H9 (cell line): ENCODE measurements at regions not wholly inside any gene's neighbourhood (a gene's known extent, or its start where the extent isn't known, plus 50 kb on each side); places are given as distances from the start of the nearest gene placed in this dataset.

Experiments used
- DNase-seq: peaks from one replicate; pipeline ENCODE4 v3.0.0-alpha.2; 2017
- H2AFZ ChIP-seq: one replicate; pipeline ENCODE4 v1.6.1; 2013; ENCODE audit warnings: mild to moderate bottlenecking, low read length, control low read depth, moderate library complexity
- H2AK5ac ChIP-seq: 2 replicates; pipeline ENCODE4 v1.6.1; 2013; ENCODE audit warnings: low read length, control low read depth, mixed read lengths; ENCODE audit not compliant: insufficient read length
- H2BK120ac ChIP-seq: one replicate; pipeline ENCODE4 v1.6.1; 2013; ENCODE audit warnings: low read depth, mild to moderate bottlenecking, low read length, control low read depth, inconsistent platforms; ENCODE audit not compliant: poor library complexity, severe bottlenecking
- H2BK12ac ChIP-seq: 2 replicates; pipeline ENCODE4 v1.6.1; 2013; ENCODE audit warnings: low read length, control low read depth, mixed read lengths, low read depth; ENCODE audit not compliant: insufficient read length
- H2BK15ac ChIP-seq: 2 replicates; pipeline ENCODE4 v1.6.1; 2013; ENCODE audit warnings: low read depth, low read length, control low read depth
- H2BK20ac ChIP-seq: one replicate; pipeline ENCODE4 v1.6.1; 2013; ENCODE audit warnings: low read depth, mild to moderate bottlenecking, low read length, control low read depth, inconsistent platforms; ENCODE audit not compliant: poor library complexity, severe bottlenecking
- H2BK5ac ChIP-seq: 2 replicates; pipeline ENCODE4 v1.6.1; 2013; ENCODE audit warnings: low read length, control low read depth, mixed read lengths; ENCODE audit not compliant: insufficient read length
- H3K14ac ChIP-seq: 2 replicates; pipeline ENCODE4 v1.6.1; 2013; ENCODE audit warnings: low read length, control low read depth; ENCODE audit not compliant: insufficient read depth
- H3K18ac ChIP-seq: 2 replicates; pipeline ENCODE4 v1.6.1; 2013; ENCODE audit warnings: low read depth, mild to moderate bottlenecking, mixed read lengths, low read length, control low read depth; ENCODE audit not compliant: insufficient read length
- H3K23ac ChIP-seq: 2 replicates; pipeline ENCODE4 v1.6.1; 2013; ENCODE audit warnings: low read length, control low read depth, mixed read lengths, low read depth; ENCODE audit not compliant: insufficient read length
- H3K23me2 ChIP-seq: 2 replicates; pipeline ENCODE4 v1.6.1; 2013; ENCODE audit warnings: low read depth, mild to moderate bottlenecking, mixed read lengths, low read length, control low read depth; ENCODE audit not compliant: insufficient read length, poor library complexity, severe bottlenecking
- H3K27ac ChIP-seq: 2 replicates; pipeline ENCODE4 v1.5.1; 2013; ENCODE audit warnings: low read length, control low read depth, mixed read lengths, low read depth; ENCODE audit not compliant: insufficient read length
- H3K27me3 ChIP-seq: 2 replicates; pipeline ENCODE4 v1.6.1; 2013; ENCODE audit warnings: low read length, control low read depth, inconsistent platforms; ENCODE audit not compliant: insufficient read depth
- H3K4ac ChIP-seq: 2 replicates; pipeline ENCODE4 v1.6.1; 2013; ENCODE audit warnings: low read depth, mild to moderate bottlenecking, control low read depth, inconsistent platforms, low read length, moderate library complexity
- H3K4me1 ChIP-seq: 2 replicates; pipeline ENCODE4 v1.6.1; 2013; ENCODE audit warnings: low read length, control low read depth, inconsistent platforms; ENCODE audit not compliant: insufficient read depth
- H3K4me2 ChIP-seq: 2 replicates; pipeline ENCODE4 v1.6.1; 2013; ENCODE audit warnings: low read length, control low read depth, mixed read lengths; ENCODE audit not compliant: insufficient read length, insufficient read depth
- H3K56ac ChIP-seq: 2 replicates; pipeline ENCODE4 v1.6.1; 2013; ENCODE audit warnings: low read depth, mild to moderate bottlenecking, mixed read lengths, low read length, control low read depth; ENCODE audit not compliant: insufficient read length
- H3K79me1 ChIP-seq: 2 replicates; pipeline ENCODE4 v1.6.1; 2013; ENCODE audit warnings: low read depth, mild to moderate bottlenecking, moderate library complexity, low read length, control low read depth, inconsistent platforms; ENCODE audit not compliant: insufficient read depth, poor library complexity, severe bottlenecking
- H3K79me2 ChIP-seq: 2 replicates; pipeline ENCODE4 v1.6.1; 2013; ENCODE audit warnings: low read length, control low read depth, inconsistent platforms; ENCODE audit not compliant: insufficient read depth
- H3K9ac ChIP-seq: 2 replicates; pipeline ENCODE4 v1.6.1; 2013; ENCODE audit warnings: low read length, control low read depth, mixed read lengths; ENCODE audit not compliant: insufficient read length; ENCODE audit errors: extremely low read depth
- H3K9me3 ChIP-seq: one replicate; pipeline ENCODE4 v1.6.1; 2013; ENCODE audit warnings: low read depth, low read length, inconsistent platforms; ENCODE audit not compliant: control insufficient read depth
- H3T11ph ChIP-seq: one replicate; pipeline ENCODE4 v1.6.1; 2013; ENCODE audit warnings: mild to moderate bottlenecking, low read length, control low read depth, inconsistent platforms
- H4K20me1 ChIP-seq: one replicate; pipeline ENCODE4 v1.6.1; 2013; ENCODE audit not compliant: control insufficient read depth, insufficient read length, insufficient read depth
- H4K5ac ChIP-seq: 2 replicates; pipeline ENCODE4 v1.6.1; 2013; ENCODE audit warnings: low read depth, mild to moderate bottlenecking, mixed read lengths, low read length, control low read depth; ENCODE audit not compliant: insufficient read length
- H4K8ac ChIP-seq: replicated peaks from 2 replicates; pipeline ENCODE4 v1.6.1; 2013; ENCODE audit warnings: low read length, control low read depth, mixed read lengths, low read depth; ENCODE audit not compliant: insufficient read length
- H4K91ac ChIP-seq: 2 replicates; pipeline ENCODE4 v1.6.1; 2013; ENCODE audit warnings: low read depth, mild to moderate bottlenecking, moderate library complexity, mixed read lengths, low read length, control low read depth; ENCODE audit not compliant: insufficient read length
- H3K27ac Mint-ChIP-seq, 3 experiments: 2 replicates in 2 of 3; 3 replicates in 1 of 3; pipeline ENCODE4 v1.8.0; 2020 to 2021; ENCODE audit warnings: mixed read lengths in 3 of 3, mild to moderate bottlenecking in 1 of 3, moderate library complexity in 1 of 3
- H3K27me3 Mint-ChIP-seq: 2 replicates; pipeline ENCODE4 v1.8.0; 2021; ENCODE audit warnings: low read depth, mild to moderate bottlenecking, moderate library complexity, mixed read lengths
- H3K36me3 Mint-ChIP-seq, 3 experiments: 2 replicates in 2 of 3; 3 replicates in 1 of 3; pipeline ENCODE4 v1.8.0; 2020 to 2021; ENCODE audit warnings: low read depth in 3 of 3, mixed read lengths in 3 of 3; ENCODE audit not compliant: insufficient read depth in 1 of 3
- H3K4me1 Mint-ChIP-seq, 2 experiments: 2 replicates each; pipeline ENCODE4 v1.8.0; 2020; ENCODE audit warnings: mixed read lengths in 2 of 2
- H3K4me3 Mint-ChIP-seq, 2 experiments: 2 replicates in 1 of 2; 3 replicates in 1 of 2; pipeline ENCODE4 v1.8.0; 2020 to 2021; ENCODE audit warnings: mild to moderate bottlenecking in 2 of 2, mixed read lengths in 2 of 2, moderate library complexity in 1 of 2
- H3K9me3 Mint-ChIP-seq, 2 experiments: 2 replicates in 1 of 2; 3 replicates in 1 of 2; pipeline ENCODE4 v1.8.0; 2020; ENCODE audit warnings: mild to moderate bottlenecking in 2 of 2, mixed read lengths in 2 of 2, moderate library complexity in 1 of 2
- WGBS: extraction: QIAGEN DNeasy Blood & Tissue Kit; methylation state at CpG from one replicate; pipeline ENCODE4 v1.1.7; 2013; ENCODE audit warnings: missing lambda C conversion rate, low lambda C conversion rate, mixed read lengths; ENCODE audit not compliant: insufficient read length; ENCODE audit errors: extremely low coverage; 5-methylcytosine and 5-hydroxymethylcytosine counted together
- TF ChIP-seq, protein P1 (sequence below): fragments of 200-600 bp; sonication (generic); conservative IDR thresholded peaks from 3 replicates; pipeline ENCODE4 v1.8.0; 2021; ENCODE audit warnings: antibody characterized with exemption, mild to moderate bottlenecking

GRCh38 chr16:6536411-6536810 lies 796.2 kb upstream of the RBFOX1 start:
- H3K27ac ChIP-seq = no peak overlapping the region
- H3K27ac Mint-ChIP-seq = no peak overlapping the region
- TF ChIP-seq, protein P1, sequence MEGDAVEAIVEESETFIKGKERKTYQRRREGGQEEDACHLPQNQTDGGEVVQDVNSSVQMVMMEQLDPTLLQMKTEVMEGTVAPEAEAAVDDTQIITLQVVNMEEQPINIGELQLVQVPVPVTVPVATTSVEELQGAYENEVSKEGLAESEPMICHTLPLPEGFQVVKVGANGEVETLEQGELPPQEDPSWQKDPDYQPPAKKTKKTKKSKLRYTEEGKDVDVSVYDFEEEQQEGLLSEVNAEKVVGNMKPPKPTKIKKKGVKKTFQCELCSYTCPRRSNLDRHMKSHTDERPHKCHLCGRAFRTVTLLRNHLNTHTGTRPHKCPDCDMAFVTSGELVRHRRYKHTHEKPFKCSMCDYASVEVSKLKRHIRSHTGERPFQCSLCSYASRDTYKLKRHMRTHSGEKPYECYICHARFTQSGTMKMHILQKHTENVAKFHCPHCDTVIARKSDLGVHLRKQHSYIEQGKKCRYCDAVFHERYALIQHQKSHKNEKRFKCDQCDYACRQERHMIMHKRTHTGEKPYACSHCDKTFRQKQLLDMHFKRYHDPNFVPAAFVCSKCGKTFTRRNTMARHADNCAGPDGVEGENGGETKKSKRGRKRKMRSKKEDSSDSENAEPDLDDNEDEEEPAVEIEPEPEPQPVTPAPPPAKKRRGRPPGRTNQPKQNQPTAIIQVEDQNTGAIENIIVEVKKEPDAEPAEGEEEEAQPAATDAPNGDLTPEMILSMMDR = no peak
- H3K79me2 ChIP-seq = no peaks in the 10 kb centered on the region
- H3K9me3 Mint-ChIP-seq = no peaks in the 10 kb centered on the region
- no peak overlapping the region for H2BK12ac ChIP-seq
- H3K4me3 Mint-ChIP-seq = no peak overlapping the region
- no peak overlapping the region for H2AK5ac ChIP-seq
- no peaks in the 10 kb centered on the region for H3K27me3 Mint-ChIP-seq
- H3K27me3 ChIP-seq = no peaks in the 10 kb centered on the region
- H3K4me1 ChIP-seq = no peaks in the 10 kb centered on the region
- H3K4ac ChIP-seq = no peak overlapping the region
- H3K36me3 Mint-ChIP-seq = no peaks in the 10 kb centered on the region
- H2BK20ac ChIP-seq = no peak overlapping the region
- no peaks in the 10 kb centered on the region for H3K9me3 ChIP-seq
- H3K23me2 ChIP-seq = no peaks in the 10 kb centered on the region
- 0 out of 4 replicates have a peak, but pooled peaks cover 0 to 3% of the 10 kb centered on the region in 2 experiments for H3K4me1 Mint-ChIP-seq
- no peak overlapping the region for H3K14ac ChIP-seq
- no peak overlapping the region for H3T11ph ChIP-seq
- no peaks in the 10 kb centered on the region for H4K20me1 ChIP-seq
- no peak for DNase-seq
- no peaks in the 10 kb centered on the region for H3K79me1 ChIP-seq
- no peak overlapping the region for H2AFZ ChIP-seq
- WGBS = no CpG with 5 or more reads among the region's 2 CpGs
- H2BK120ac ChIP-seq = no peak overlapping the region
- no peak overlapping the region for H4K8ac ChIP-seq
- H2BK15ac ChIP-seq = no peak overlapping the region
- no peak overlapping the region for H3K18ac ChIP-seq
- no peak overlapping the region for H3K56ac ChIP-seq
- H4K91ac ChIP-seq = no peak overlapping the region
- H3K23ac ChIP-seq = no peak overlapping the region
- H2BK5ac ChIP-seq = no peak overlapping the region
- H3K9ac ChIP-seq = no peak overlapping the region
- no peak overlapping the region for H3K4me2 ChIP-seq
- no peak overlapping the region for H4K5ac ChIP-seq
